Left renal cortex interstitium (tissue), 4 donors: ENCODE measurements at regions not wholly inside any gene's neighbourhood (a gene's known extent, or its start where the extent isn't known, plus 50 kb on each side); places are given as distances from the start of the nearest gene placed in this dataset.
"Not testable (repeated sequence)": the region's sequence is repeated elsewhere in the genome, so short reads cannot be mapped to it uniquely, and the experiment has no call there.

Experiments used
- DNase-seq, 4 donors: peaks; one replicate each; pipeline ENCODE4 v3.0.0-alpha.2; 2013; ENCODE audit warnings: low read depth in 4 of 4, low spot score in 2 of 4, missing footprints in 1 of 4

- no peak for DNase-seq
Measured at GRCh38 chr6:14997507-14997906, 248.4 kb upstream of the JARID2 start.

DNA sequence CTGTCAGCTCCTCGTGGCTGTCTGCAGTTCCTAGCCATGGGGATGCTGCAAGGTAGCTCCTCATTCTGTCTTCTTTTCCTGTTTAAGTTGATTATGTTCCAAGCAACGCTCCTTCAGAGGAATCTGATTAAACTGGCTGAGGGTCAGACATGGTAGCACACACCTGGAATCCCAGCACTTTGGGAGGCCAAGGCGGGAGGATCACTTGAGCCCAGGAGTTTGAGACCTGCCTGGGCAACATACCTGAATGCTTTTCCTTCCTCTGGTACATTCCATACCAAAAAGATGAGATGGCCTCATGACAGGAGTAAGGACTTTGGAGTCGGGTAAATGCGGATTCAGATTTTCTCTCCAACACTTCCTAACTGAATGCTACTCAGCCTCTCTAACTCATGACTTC is 246.8 kb upstream of the JARID2 start:
- DNase-seq, result no peak

GRCh38 chr6:15001326-15001910 is 244.5 kb upstream of the JARID2 start:
- no peak for DNase-seq

GRCh38 chr6:15008269-15008668 is 237.6 kb upstream of the JARID2 start:
- DNase-seq, result no peak

DNA sequence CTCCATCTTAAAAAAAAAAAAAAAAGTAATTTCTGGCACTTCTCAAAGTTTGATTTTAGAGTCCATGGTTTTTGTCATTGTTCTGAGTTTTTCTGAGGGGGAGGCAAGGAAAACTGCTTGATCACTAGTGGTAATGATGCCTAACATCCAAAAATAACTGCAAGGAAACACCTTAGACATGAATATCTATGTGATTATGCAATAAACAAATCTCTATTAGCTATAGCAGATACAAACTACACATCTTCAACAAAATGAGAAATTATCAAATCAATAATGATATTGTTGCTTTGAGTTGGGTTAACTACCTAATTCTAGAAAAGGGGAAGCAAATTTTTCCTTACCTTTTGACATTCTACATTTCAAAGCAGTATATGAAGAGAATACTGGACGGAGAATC is 230.9 kb upstream of the JARID2 start:
- DNase-seq, result no peak

- DNase-seq, result no peak
Measured at GRCh38 chr6:15016813-15017212, 229.1 kb upstream of the JARID2 start.

DNA sequence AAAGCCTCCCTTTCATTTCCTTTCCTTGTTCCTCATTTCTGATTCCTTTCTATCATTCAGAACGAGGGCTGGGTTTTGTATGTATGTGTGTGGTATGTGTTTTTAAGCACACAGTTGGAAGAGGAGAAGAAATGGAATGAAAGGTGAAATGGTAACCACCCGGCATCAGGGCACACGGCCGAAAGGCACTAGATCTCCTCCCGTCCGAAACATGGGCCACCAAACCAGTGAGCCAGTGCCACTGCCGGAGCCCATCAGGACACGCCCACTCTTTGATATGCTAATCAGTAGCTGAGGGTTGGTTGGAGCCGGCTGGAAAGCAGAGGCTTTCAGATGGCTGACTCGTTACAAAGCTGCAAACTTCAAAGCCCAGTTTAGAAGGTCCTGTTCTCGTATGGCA is 228.6 kb upstream of the JARID2 start:
- DNase-seq, result no peak

DNA sequence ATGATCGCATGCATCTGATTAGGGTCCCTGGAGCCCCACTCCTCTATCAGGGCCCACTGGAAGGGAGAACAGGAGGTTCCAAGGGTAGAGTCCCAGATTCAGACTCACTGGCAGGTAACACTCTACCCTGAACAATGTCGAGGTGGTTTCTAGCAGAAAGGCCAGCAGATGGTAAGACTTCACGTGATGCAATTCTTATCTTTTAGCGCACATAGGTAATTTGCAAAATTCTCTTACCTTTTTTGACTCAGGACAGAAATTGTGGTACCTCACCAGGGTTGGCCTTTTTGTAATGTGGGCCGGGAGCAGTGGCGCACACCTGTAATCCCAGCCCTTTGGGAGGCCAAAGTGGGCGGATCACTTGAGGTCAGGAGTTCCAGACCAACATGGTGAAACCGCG is 228.1 kb upstream of the JARID2 start:
- no peak for DNase-seq

GRCh38 chr6:15020119-15020770 is 225.6 kb upstream of the JARID2 start:
- DNase-seq, result no peak

DNA sequence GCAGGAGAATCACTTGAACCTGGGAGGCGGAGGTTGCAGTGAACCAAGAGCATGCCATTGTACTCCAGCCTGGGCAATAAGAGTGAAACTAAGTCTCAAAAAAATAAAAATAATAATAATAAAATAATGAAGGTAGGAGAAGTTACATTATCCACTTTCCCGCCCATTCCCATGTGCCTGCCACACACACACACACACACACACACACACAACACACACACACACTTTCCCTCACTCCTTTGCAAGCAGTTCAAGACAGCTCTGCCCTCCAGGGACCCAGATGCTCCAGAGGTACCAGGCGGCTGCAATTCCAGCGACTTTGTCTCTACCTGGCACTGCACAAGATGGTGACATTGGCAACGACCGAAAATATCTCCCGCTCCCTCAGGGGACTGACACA is 224.8 kb upstream of the JARID2 start:
- DNase-seq, result no peak

DNA sequence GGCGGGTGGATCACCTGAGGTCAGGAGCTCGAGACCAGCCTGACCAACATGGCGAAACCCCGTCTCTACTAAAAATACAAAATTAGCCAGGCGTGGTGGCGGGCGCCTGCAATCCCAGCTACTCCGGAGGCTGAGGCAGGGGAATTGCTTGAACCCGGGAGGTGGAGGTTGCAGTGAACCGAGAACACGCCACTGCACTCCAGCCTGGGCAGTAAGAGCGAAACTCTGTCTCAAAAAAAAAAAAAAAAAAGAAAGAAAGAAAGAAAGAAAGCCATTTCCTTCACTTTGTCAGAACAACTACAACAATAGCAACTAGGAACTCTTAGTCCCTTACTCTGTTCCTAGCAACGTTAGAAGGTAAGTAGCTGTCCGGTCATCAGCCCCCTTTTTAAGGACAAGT is 222.9 kb upstream of the JARID2 start:
- DNase-seq, result not testable (repeated sequence)

DNA sequence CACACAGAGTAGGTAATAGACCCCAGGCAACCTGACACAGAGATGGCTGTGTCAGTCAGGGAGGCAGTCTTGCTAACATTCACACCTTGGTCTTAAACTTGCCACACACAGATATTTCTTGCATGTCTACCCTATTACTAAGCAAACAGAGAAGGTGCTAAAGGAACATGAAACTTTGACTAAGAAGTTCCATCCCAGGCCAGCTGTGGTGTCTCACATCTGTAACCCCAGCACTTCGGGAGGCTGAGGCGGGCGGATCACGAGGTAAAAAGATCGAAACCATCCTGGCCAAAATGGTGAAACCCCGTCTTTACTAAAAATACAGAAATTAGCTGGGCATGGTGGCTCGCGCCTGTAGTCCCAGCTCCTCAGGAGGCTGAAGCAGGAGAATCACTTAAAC is 222.4 kb upstream of the JARID2 start:
- DNase-seq, result no peak

- no peak for DNase-seq
Measured at GRCh38 chr6:15025446-15025845, 220.4 kb upstream of the JARID2 start.

- DNase-seq, result no peak
Measured at GRCh38 chr6:15026832-15027231, 219.0 kb upstream of the JARID2 start.

GRCh38 chr6:15027472-15027871 is 218.4 kb upstream of the JARID2 start:
- DNase-seq, result no peak

DNA sequence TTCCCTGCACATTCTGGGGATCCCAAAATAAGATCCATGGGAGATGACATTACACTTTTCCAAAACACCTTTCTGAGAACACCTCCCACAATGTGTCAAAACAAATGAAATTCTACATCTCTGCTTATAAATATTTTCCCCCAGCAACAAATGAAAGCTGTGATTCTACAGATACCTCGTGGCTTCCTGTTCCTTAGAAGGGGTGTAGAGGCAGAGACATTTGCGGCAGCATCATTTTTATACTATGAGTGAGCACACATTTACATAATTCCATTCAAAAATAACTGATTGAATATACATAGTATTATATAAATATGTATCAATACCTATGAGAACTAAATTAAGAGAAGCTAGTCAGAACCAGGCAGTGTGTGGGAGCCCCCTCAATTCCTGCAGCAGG is 213.9 kb upstream of the JARID2 start:
- DNase-seq, result no peak

DNA sequence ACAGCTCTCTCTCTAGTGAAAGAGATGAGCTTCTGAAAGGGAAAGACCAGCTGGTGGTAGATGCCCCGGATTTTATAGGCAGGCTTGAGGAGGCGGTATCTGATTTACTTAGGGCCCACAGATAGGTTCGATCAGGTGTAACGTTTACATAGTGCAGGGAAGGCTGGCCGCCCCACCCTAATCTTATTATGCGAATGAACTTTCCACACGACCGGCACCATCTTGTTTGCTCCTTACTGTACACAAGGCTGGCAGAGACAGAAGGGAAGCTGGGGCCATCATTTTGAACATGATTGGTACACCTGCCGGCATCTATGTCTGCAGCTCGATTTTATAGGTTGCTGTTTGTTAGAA is 212.0 kb upstream of the JARID2 start:
- DNase-seq, result no peak

DNA sequence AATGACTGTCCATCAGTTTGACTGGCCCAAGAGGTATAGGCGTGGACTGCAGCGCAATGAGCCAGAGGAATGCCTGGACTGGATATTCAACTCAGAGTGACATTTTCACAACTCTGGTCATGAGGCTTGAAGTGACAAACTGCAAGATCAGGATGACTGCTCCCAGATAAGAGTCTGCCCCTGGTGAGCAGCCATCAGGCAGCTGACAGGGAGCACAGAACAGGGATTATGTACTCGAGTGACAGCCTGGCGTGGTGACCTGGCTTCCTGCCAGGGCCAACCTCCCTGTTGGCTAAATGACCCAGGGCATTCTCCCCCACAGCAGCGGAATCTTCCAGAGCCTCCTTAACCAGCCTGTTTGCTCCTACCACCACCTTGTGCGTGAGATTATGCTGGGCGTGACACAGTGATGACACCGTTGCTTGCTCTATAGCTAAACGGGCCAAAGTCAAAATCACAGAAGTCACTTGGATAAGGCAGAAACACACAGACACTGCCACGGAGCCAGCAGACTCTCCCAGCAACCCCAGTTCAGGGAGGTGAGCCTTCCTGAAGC is 209.1 kb upstream of the JARID2 start:
- peak; percentile 56 to 69 (median 62) for DNase-seq

GRCh38 chr6:15037253-15037652 is 208.6 kb upstream of the JARID2 start:
- no peak for DNase-seq

GRCh38 chr6:15038013-15038791 is 207.7 kb upstream of the JARID2 start:
- DNase-seq, result no peak

GRCh38 chr6:15039136-15039535 is 206.7 kb upstream of the JARID2 start:
- no peak for DNase-seq

DNA sequence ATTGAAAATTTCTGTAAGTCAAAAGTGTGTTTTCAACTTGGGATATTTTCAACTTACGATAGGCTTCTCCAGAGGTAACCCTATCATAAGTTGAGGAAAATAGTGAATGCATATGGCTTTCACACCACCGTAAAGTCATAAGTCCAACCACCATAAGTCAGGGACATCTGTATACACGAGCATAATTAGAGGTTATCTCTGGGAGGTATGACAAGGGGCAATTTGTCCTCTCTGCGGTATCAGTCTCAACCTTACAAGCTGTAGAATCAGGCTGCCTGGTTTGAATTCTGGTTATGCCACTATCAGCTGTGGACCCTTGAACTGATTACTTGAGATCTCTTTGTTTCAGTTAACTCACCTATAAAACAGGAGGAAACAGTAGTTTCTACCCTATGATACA is 202.9 kb upstream of the JARID2 start:
- DNase-seq, result no peak
